NCI-H1417 (cell line): ENCODE measurements at regions not wholly inside any gene's neighbourhood (a gene's known extent, or its start where the extent isn't known, plus 50 kb on each side); places are given as distances from the start of the nearest gene placed in this dataset.
"Not testable (repeated sequence)": the region's sequence is repeated elsewhere in the genome, so short reads cannot be mapped to it uniquely, and the experiment has no call there.

Source experiments
- DNase-seq, 3 experiments: peaks; one replicate each; lab custom pipeline; 2025; lab: John Stamatoyannopoulos, UW

DNA sequence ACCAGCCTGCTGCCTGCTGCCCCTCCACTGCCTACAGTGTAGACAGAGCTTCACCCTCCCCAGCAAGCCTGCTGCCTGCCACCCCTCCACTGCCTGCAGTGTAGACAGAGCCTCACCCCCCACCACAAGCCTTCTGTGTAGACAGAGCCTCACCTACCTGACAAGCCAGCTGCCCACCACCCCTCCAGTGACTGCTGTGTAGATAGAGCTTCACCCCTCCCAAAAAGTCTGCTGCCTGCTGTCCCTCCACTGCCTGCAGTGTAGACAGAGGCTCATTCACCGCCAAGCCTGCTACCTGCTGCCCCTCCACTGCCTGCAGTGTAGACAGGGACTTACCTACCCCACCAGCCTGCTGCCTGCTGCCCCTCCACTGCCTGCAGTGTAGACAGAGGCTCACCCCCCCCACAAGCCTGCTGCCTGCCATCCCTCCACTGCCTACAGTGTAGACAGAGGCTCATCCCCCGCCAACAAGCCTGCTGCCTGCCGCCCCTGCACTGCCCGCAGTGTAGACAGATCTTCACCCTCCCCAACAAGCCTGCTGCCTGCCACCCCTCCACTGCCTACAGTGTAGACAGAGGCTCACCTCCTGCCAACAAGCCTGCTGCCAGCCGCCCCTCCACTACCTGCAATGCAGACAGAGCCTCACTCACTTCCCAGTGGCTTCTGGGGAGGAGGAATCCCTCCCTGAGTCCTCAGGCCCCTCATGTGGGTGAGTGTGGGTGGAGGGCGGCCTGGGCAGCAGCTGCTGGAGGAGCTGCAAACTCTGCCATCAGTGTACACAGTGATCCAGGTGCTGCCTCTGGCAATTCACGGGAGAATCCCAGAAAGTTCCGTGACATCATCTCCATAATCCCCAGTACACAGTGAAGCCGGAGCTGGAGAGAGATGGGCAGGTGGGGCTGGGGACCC lies 140.9 kb downstream of the DLL1 start:
- DNase-seq, result peak; percentile 11 to 72 (median 42)

DNA sequence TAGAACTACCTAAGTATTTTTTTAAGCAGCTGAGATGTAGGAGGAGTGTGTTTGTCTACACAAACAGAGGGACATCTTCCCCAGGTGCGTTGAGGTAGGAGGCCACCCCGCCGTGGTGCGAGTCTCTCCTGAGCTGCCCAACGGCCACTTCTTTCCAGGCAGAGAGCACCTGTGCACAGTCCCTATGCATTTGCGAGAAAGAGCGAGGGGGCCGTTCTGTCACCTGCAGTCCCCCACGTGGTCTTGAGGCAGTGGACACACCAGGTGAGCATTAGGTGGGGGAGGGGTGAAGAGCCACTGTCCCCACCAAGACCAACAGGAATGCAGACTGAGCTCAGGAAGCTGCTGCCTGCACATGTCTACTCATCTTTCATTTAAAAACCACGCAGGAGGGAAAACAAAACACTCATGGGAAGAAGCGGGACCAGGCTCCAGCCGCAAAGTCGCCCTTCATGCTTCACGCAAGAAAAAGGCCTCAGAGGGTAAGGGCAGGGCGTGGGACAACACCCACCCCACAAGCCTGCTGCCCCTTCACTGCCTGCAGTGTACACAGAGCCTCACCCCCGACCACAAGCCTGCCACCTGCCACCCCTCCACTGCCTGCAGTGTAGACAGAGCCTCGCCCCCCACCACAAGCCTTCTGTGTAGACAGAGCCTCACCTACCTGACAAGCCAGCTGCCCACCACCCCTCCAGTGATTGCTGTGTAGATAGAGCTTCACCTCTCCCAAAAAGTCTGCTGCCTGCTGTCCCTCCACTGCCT lies 142.0 kb downstream of the DLL1 start:
- peak in 2 of 3 experiments; percentile 24 to 65 for DNase-seq

DNA sequence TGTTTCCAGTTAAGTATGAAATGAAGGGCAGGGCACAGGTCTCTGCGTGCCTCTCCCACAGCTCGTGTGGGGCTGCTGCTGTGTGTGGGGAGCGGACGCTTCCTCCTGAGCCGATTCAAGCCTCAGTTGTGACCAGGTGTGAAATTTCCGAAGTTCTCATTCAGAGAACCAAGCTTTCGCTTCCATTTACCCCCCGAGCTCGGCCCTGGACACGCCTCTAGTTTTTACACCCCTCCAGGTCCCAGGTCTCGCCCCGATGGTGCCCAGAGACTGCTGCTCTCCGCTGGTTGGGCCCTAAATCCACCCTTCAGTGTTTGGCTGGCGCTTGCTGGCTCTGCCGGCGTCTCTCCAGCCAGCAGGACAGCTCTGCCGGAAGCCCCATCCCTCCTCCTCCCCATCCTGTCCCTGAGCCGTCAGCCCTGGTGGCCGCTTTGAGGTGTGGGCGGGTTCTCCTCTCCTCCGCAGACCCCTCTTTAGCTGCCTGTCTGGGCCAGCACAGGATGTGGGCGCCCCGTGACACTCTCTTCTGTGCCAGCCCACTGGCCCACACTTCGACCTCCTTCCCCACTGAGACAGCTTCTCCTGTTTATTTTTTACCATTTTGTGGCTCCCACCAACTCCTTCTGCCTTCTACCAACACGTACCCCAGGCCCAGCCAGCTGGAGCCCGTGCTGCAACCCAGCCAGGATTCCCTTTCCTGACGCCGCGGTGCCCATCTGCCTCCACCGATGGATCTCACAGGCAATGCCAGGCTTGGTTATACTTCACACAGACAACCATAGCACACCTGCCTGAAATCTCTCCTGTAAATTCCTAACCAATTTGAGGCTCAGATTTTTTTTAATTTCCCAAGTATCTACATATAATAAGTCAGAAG lies 142.8 kb downstream of the DLL1 start:
- no peak for DNase-seq

DNA sequence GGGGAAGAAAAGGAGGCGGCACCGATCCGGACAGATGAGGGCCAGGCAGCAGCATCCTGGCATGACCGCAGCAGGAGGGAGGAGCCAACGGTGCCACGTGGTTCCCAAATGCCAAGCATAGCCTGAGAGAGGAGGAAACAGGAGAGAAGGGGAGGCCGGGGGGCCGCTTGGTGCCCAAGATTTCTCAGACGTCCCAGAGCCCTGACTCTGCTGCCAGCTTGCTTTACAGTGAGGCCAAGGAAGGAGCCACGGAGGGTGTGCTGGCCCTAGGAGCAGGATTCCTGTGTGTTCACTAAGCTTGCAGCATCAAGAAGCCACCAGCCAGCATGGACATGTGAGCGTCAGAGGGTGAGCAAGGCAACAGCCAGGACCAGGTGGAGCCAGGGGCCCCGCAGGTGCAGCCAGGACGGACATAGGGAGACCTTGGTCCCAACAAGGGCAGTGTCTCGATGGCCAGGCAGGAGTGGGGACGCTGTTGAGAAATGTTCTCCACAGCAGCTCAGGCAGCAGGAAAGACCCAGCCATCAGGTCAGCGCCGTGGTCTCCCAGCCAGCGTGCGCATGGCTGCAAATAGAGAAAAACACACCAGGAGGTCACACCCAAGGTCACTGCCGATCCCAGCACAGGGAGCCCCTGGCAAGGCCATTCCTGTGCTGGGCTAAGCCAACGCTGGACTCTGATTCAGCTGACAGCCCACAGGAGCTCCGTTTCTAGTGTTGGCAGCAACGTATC lies 143.7 kb downstream of the DLL1 start:
- DNase-seq, result no peak

DNA sequence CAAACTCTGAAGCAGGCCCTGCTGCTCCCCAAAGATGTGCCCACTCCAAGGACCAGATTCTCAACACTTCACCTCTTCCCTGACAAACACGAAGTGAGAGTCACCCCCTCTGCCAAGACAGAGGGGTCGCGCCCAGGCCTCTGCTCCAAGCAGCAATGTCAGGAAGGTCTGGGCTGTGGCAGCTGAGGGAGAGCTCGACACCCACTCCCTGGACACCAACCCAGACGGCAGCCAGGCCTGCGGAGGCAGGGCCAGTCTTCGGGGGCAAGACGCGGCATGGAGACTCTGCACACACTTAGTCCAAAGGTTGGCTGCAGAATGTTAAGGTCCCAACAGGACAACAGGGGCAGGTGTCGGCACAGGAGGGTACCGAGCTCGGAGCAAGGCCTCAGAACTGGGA lies 144.2 kb downstream of the DLL1 start:
- no peak for DNase-seq

DNA sequence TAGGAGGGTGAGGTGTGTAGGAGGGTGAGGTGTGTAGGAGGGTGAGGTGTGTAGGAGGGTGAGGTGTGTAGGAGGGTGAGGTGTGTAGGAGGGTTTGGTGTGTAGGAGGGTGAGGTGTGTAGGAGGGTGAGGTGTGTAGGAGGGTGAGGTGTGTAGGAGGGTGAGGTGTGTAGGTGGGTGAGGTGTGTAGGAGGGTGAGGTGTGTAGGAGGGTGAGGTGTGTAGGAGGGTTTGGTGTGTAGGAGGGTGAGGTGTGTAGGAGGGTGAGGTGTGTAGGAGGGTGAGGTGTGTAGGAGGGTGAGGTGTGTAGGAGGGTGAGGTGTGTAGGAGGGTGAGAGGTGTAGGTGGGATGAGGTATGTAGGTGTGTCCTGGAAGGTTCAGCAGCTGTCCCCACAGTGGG lies 144.7 kb downstream of the DLL1 start:
- DNase-seq, result not testable (repeated sequence)

DNA sequence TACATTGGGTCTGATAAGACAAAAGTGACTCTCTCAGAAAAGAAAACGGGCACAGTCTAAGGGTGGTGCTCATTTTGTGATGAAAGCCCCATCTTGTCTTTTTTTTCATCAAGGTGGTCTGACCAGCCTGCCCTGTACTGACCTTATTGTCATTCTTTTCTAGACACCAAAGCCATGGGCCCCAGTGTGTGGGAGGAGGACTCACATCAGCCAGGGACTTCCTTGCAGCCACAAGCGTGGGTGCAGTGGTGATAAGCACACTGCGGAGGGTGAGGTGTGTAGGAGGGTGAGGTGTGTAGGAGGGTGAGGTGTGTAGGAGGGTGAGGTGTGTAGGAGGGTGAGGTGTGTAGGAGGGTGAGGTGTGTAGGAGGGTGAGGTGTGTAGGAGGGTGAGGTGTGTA lies 145.2 kb downstream of the DLL1 start:
- not testable (repeated sequence) for DNase-seq

DNA sequence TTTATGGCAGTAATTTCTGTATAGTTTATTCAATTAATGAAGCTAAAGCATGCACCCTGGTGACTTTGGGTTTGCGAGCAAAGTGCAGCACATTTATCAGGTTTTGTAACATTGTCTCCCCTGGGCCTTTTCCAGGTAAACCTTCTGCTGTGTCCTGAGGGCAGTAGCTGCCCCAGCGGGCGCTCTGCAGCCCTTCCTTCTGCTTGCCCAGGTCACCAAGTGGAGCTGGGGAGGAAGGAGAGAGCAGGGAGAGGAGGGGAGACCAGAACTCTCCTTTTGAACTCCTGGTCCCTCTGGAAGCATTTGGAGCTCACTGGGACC lies 145.6 kb downstream of the DLL1 start:
- no peak for DNase-seq

DNA sequence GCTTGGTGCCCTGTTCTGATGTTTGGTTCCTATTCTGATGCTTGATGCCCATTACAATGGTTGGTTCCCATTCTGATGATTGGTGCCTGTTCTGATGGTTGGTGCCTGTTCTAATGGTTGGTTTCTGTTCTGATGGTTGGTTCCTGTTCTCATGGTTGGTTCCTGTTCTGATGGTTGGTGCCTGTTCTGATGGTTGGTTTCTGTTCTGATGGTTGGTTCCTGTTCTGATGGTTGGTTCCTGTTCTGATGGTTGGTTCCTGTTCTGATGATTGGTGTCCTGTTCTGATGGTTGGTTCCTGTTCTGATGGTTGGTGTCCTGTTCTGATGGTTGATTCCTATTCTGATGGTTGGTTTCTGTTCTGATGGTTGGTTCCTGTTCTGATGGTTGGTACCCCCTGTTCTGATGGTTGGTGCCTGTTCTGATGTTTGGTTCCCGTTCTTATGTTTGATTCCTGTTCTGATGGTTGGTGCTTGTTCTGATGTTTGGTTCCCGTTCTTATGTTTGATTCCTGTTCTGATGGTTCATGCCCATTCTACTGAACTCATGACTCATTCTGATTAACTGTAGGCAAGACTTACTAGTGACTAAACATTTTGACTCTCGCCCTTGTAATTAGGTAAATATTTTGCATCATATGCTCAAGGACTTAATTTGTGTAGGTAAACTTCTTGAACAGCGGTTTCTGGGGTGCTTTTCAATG lies 146.2 kb downstream of the DLL1 start:
- no peak for DNase-seq

DNA sequence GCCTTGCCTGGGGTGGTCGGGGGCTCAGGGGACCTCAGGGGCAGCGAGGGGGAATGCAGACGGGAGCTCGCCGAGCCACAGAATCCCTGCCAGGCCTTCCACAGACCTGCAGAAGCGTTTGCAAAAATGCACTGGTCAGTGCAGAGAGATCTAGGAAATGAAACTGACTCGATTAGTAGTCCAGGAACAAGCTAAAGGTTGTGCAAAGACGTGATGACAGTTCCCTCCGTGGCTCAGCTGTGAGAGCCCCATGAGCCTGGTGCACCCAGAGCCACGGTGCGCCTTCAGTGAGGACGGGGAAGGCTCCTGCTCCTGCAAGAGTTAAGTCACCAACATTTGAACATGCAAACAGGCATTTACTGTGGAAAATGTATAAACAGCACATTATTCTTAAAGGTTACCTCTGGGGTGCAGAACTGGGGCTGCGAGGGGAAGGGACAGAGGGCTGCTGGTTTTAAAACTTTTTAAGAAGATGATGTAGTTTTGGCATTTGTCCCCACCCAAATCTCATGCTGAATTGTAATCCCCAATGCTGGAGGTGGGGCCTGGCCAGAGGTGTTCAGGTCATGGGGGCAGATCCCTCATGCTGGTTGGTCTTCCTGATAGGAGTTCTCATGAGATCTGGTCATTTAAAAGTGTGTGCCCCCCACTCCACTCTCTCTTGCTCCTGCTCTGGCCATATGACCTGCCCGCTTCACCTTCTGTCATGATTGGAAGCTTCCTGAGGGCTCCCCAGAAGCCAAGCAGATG lies 147.3 kb downstream of the DLL1 start:
- no peak for DNase-seq

DNA sequence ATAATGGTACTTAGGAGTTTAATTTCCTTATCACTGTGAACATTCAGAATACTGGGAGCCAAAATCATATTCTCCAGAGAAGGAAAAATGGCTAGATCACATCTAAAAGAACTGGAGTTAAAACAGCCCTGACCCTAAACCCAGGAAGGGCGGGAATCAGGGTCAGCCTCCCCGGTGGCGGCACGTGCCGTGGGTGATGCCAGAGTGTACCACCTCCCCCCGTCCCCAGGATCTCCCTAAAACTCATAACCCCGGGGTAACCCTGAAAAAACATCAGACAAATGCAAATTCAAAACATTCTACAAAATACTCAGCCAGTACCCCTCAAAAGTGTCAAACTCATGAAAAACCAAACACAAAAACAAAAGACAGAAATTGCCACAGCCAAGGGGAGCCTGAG lies 148.3 kb downstream of the DLL1 start:
- no peak for DNase-seq

DNA sequence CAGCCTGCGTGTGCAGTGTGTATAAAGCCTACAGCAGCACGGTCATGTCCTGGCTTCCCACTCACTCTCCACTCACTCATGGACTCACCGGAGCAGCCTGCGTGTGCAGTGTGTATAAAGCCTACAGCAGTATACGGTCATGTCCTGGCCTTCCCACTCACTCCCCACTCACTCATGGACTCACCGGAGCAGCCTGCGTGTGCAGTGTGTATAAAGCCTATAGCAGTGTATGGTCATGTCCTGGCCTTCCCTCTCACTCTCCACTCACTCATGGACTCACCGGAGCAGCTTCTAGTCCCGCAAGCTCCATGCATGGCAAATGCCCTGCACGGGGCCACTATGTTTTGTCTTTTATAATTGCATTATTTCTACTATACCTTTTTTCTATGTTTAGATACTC lies 149.8 kb downstream of the DLL1 start:
- not testable (repeated sequence) for DNase-seq

DNA sequence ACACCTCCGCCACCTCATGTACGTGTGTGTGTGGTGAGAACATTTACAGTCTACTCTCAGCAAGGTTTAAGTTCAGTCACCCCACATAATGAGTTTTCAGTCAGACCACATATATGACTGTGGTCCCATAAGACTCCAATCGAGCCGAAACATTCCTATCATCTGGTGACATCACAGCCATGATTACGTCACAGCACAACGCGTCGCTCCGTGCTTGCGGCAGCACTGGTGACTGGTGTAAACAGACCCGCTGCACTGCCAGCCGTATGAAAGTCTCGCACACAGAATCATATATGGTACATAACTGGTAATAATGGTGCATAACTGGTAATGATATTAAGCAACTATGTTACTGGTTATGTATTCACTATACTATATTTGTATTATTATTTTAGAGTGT lies 150.7 kb downstream of the DLL1 start:
- no peak for DNase-seq

DNA sequence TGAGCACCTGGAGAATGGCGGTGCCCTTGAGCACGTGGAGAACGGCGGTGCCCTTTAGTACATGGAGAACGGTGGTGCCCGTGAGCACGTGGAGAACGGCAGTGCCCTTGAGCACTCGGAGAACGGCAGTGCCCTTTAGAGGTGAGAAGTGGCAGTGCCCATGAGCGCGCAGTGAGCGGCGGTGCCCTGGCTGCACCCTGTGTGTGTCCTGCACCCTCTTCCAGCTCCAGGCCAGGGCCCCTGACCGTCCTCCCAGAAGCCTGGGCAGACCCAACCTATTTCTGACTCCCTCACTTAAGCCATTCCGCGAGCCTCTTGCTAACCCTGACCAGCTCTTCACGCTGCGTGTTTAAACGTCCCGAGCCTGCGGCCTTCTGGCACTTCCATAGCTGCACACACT lies 151.3 kb downstream of the DLL1 start:
- DNase-seq, result no peak

DNA sequence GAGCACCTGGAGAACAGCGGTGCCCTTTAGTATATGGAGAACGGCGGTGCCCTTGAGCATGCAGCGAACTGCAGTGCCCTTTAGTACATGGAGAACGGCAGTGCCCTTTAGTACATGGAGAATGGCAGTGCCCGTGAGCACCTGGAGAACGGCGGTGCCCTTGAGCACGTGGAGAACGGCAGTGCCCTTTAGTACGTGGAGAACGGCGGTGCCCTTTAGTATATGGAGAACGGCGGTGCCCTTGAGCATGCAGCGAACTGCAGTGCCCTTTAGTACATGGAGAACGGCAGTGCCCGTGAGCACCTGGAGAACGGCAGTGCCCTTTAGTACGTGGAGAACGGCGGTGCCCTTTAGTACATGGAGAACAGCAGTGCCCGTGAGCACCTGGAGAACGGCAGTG lies 151.8 kb downstream of the DLL1 start:
- DNase-seq, result not testable (repeated sequence)

DNA sequence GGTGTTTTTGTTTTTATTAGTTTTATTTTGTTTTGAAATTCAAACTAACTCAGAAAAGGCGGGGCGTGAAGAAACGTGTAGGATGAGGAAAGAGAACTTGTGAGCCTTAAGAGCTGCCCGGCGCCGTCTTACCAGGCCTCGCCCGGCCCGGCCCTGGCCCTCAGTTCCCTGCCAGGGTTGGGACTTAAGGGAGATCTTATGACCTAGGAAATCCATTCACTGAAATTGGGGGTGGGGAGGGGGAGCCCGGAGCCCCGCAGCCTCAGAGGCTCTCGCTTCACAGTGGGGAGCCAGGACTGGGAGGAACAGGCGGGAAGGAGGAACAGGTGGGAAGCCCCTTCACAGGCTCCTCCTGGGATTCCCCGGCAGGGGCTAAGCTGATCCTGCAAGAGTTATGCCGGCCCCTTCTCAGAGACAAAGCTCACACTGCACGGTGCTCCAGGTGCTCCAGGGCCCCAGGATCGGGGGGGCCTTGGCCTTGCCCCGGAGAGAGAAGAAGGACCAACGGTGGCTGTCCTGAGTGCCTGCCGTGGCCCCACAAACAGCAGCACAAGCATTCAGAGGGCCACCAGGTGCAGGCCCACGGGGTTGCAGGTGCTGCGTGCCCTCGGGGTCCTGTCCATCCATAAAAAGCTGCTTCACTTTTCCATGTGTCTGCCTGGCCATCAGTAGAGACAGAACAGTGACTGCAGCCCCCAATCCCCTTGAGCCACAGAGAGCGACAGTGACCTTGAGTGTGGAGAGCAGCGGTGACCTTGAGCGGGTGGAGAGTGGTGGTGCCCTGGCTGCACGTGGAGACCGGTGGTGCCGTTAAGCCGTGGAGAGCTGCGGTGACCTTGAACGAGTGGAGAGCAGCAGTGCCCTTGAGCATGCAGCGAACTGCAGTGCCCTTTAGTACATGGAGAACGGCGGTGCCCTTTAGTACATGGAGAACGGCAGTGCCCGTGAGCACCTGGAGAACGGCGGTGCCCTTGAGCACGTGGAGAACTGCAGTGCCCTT lies 152.7 kb downstream of the DLL1 start:
- no peak for DNase-seq

DNA sequence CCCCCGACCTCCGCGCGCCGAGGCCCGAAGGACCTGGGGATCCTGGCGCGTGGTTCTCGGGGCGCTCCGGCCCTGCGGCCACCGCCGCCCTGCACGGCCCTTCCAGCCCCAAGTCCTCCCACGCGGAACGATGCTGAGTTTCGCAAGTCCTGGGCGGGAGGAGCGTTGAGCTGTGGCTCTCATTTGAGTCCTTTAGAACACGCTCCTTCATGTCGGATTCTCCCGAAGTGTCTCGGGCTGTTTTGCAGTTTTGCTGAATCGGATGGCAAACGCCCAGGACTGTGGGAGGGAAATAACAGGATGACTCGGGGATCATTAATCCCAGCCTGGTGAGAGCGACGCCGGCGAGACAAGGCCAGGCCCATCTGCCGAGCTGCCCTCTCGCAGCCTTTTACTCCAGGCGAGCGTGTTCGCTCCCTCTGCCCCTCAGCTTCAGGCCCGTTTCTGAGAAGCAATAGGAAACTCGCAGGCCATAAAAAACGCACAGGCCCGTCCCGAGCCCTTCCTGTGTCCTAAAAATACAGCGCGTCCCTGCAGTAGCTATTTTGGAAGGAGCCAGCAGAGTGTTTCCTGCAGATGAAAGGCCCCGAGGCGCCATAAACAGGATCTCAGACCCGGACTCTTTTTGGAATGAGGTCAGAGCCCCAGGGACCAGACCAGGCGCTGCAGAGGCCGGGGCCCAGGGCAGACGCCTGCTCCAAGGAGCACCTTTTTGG lies 153.5 kb downstream of the DLL1 start:
- no peak for DNase-seq

DNA sequence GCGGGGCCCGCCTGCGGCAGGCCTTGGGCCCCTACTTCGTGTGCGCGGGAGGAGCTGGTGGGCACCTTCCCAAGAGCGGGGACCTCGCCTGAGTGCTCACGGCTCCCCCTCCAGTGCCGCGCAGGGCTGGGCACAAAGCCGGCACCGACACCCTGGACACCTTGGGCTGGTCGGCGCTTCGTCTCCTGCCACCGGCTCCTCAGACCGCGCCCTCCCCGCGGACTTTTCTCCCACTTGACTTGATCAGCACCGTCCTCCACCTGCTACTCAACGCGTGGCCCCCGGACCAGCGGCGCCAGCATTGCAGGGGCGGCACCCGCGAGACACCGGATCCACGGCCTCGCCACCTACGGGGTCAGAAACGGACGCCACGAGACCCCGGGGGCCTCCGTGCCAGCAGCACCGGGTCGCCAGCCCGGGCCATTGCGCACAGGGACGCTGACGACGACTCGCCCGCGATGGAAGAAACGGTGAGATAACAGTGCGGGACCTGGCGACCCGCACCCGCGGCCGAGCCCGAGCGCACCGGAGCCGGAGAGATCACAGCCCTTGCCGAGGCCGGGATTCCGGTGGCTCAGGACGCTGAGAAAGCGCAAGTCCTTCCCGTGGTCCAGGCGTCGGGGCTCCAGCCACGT lies 154.2 kb downstream of the DLL1 start:
- DNase-seq, result no peak
